ENCODE measurements at regions not wholly inside any gene's neighbourhood (a gene's known extent, or its start where the extent isn't known, plus 50 kb on each side); places are given as distances from the start of the nearest gene placed in this dataset.

- no peaks in the 10 kb centered on the region for H3K4me1 ChIP-seq (ENCODE audit: control insufficient read depth, low read length)
- no peak overlapping the region for H3K27ac ChIP-seq (ENCODE audit: low read depth, low read length)
- H3K79me2 ChIP-seq (ENCODE audit: control insufficient read depth, low read length) = no peaks in the 10 kb centered on the region
- H3K36me3 ChIP-seq (ENCODE audit: control insufficient read depth, low read length) = no peaks in the 10 kb centered on the region
- no peaks in the 10 kb centered on the region for H4K20me1 ChIP-seq (ENCODE audit: control insufficient read depth, insufficient read depth, low read depth, low read length)
- no peak overlapping the region for H3K4me2 ChIP-seq (ENCODE audit: low read length)
- H3K4me3 ChIP-seq (ENCODE audit: low read length) = no peak overlapping the region
- H3K9me2 ChIP-seq (replicated peaks; ENCODE audit: control insufficient read depth, low read length) = no peaks in the 10 kb centered on the region
- no peaks in the 10 kb centered on the region for H3F3A ChIP-seq (ENCODE audit: control insufficient read depth, insufficient read depth)
- TF ChIP-seq EZH2phosphoT487 (IDR thresholded peaks at IDR 0.05; ENCODE audit: borderline replicate concordance, low read length) = no peak
- TF ChIP-seq, protein P1, sequence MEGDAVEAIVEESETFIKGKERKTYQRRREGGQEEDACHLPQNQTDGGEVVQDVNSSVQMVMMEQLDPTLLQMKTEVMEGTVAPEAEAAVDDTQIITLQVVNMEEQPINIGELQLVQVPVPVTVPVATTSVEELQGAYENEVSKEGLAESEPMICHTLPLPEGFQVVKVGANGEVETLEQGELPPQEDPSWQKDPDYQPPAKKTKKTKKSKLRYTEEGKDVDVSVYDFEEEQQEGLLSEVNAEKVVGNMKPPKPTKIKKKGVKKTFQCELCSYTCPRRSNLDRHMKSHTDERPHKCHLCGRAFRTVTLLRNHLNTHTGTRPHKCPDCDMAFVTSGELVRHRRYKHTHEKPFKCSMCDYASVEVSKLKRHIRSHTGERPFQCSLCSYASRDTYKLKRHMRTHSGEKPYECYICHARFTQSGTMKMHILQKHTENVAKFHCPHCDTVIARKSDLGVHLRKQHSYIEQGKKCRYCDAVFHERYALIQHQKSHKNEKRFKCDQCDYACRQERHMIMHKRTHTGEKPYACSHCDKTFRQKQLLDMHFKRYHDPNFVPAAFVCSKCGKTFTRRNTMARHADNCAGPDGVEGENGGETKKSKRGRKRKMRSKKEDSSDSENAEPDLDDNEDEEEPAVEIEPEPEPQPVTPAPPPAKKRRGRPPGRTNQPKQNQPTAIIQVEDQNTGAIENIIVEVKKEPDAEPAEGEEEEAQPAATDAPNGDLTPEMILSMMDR (IDR thresholded peaks at IDR 0.05; ENCODE audit: low read depth, low read length, poor library complexity, severe bottlenecking) = no peak
- H3K9me3 ChIP-seq (ENCODE audit: control insufficient read depth, insufficient read depth, low read length) = no peaks in the 10 kb centered on the region
- no peaks in the 10 kb centered on the region for H3K27me3 ChIP-seq (ENCODE audit: control insufficient read depth, low read length)
Measured at GRCh38 chr18:10023853-10024570, 110.2 kb downstream of the VAPA start.

DNA sequence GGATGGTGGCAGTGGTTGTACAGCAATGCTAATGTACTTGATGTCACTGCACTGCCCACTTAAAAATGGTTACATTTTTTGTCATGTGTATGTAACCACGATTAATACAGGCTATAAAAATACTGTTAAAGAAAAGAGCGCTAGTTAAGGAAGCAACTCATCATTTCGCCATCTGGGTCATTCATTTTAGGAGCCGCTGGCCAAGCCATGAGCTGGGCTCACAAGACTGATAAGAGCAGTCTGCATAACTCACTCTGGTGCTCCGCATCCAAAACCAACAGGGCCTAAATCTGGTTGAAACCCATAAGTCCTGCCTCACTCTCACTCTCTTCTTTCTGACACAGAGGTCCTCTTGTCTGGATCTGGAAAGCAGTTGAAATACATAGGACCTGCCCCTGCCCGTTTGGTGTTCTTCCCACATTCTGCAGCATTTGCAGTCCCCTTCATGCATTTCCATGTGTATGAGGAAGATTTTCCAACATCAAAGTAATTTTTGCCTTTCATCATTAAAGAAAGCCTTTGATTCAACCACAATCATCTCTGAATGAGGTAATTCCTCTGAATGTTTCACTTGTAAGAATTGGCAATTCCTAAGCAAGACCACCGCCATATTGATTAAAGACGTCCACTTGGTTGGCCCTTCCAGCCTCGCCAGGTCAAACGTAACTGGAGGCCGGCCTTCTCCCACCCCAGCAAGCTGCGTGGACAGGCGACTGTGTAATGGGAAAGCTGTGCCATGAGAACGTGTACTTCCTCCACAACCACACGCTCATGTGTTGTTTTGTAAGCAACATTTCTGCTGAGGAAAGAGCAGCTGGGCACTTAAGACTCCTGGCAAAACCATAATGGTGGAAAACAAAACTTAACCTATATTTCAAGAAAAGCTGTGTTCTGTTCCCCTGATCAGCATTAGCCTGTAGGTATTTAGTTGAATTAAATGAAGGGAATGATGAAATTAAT is 112.2 kb downstream of the VAPA start:
- H3K4me1 ChIP-seq (ENCODE audit: control insufficient read depth, low read length) = no peaks in the 10 kb centered on the region
- H3K9me2 ChIP-seq (replicated peaks; ENCODE audit: control insufficient read depth, low read length) = no peaks in the 10 kb centered on the region
- H3K27ac ChIP-seq (ENCODE audit: low read depth, low read length) = no peak overlapping the region
- TF ChIP-seq, protein P1 (IDR thresholded peaks at IDR 0.05; ENCODE audit: low read depth, low read length, poor library complexity, severe bottlenecking) = no peak
- TF ChIP-seq EZH2phosphoT487 (IDR thresholded peaks at IDR 0.05; ENCODE audit: borderline replicate concordance, low read length) = no peak
- H3K4me3 ChIP-seq (ENCODE audit: low read length) = no peak overlapping the region
- no peaks in the 10 kb centered on the region for H4K20me1 ChIP-seq (ENCODE audit: control insufficient read depth, insufficient read depth, low read depth, low read length)
- no peak overlapping the region for H3K4me2 ChIP-seq (ENCODE audit: low read length)
- no peaks in the 10 kb centered on the region for H3F3A ChIP-seq (ENCODE audit: control insufficient read depth, insufficient read depth)
- no peaks in the 10 kb centered on the region for H3K36me3 ChIP-seq (ENCODE audit: control insufficient read depth, low read length)
- H3K27me3 ChIP-seq (ENCODE audit: control insufficient read depth, low read length) = no peaks in the 10 kb centered on the region
- H3K79me2 ChIP-seq (ENCODE audit: control insufficient read depth, low read length) = no peaks in the 10 kb centered on the region
- no peaks in the 10 kb centered on the region for H3K9me3 ChIP-seq (ENCODE audit: control insufficient read depth, insufficient read depth, low read length)

DNA sequence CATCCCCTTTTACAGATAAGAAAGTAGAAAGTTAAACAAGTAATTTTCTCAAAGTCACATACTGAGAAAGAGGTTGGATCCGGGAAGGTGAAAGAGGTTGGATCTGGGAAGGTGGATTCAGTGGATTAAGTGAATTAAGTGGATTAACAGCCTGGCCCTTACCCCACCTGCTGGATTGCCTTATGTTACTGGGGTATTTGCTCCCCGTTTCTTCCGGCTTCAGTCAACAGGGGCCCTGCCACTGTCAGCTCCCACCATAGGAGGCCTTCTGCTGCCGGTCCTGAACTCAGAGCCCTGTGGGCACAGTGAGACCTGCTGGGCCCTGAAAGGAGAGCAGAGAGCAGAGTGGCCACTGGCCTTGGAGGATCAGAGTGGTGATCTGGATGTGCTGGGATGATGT is 113.2 kb downstream of the VAPA start:
- no peaks in the 10 kb centered on the region for H3K27me3 ChIP-seq (ENCODE audit: control insufficient read depth, low read length)
- no peaks in the 10 kb centered on the region for H4K20me1 ChIP-seq (ENCODE audit: control insufficient read depth, insufficient read depth, low read depth, low read length)
- no peaks in the 10 kb centered on the region for H3K9me3 ChIP-seq (ENCODE audit: control insufficient read depth, insufficient read depth, low read length)
- no peak overlapping the region for H3K4me2 ChIP-seq (ENCODE audit: low read length)
- TF ChIP-seq EZH2phosphoT487 (IDR thresholded peaks at IDR 0.05; ENCODE audit: borderline replicate concordance, low read length) = no peak
- TF ChIP-seq, protein P1 (IDR thresholded peaks at IDR 0.05; ENCODE audit: low read depth, low read length, poor library complexity, severe bottlenecking) = no peak
- no peaks in the 10 kb centered on the region for H3K9me2 ChIP-seq (replicated peaks; ENCODE audit: control insufficient read depth, low read length)
- no peaks in the 10 kb centered on the region for H3K36me3 ChIP-seq (ENCODE audit: control insufficient read depth, low read length)
- H3K4me1 ChIP-seq (ENCODE audit: control insufficient read depth, low read length) = no peaks in the 10 kb centered on the region
- no peak overlapping the region for H3K27ac ChIP-seq (ENCODE audit: low read depth, low read length)
- H3K79me2 ChIP-seq (ENCODE audit: control insufficient read depth, low read length) = no peaks in the 10 kb centered on the region
- H3F3A ChIP-seq (ENCODE audit: control insufficient read depth, insufficient read depth) = no peaks in the 10 kb centered on the region
- no peak overlapping the region for H3K4me3 ChIP-seq (ENCODE audit: low read length)
